ENCODE measurements at regions not wholly inside any gene's neighbourhood (a gene's known extent, or its start where the extent isn't known, plus 50 kb on each side); places are given as distances from the start of the nearest gene placed in this dataset.

GRCh38 chr1:194227161-194227560 lies 1040.7 kb upstream of the B3GALT2 start:
- H4K20me1 ChIP-seq (ENCODE audit: insufficient read depth, low read length, poor library complexity, severe bottlenecking) = no peaks in the 10 kb centered on the region
- no peaks in the 10 kb centered on the region; the same call in 1 of the 2 replicates for H3F3A ChIP-seq (ENCODE audit: low read depth)
- no peak overlapping the region for H2AFZ ChIP-seq (ENCODE audit: low read length)
- peaks cover 67% of the 10 kb centered on the region for H3K27me3 ChIP-seq (ENCODE audit: insufficient read depth, low read length, poor library complexity, severe bottlenecking)
- H3K9ac ChIP-seq (ENCODE audit: low read depth, low read length, poor library complexity, severe bottlenecking) = no peak overlapping the region
- H3K9me2 ChIP-seq (replicated peaks; ENCODE audit: low read depth, low read length) = no peaks in the 10 kb centered on the region
- H3K4me3 ChIP-seq (ENCODE audit: low read length, poor library complexity, severe bottlenecking) = no peak overlapping the region
- H3K9me3 ChIP-seq (ENCODE audit: insufficient read depth, low read depth, low read length) = no peaks in the 10 kb centered on the region
- H3K36me3 ChIP-seq (ENCODE audit: insufficient read depth, low read length) = no peaks in the 10 kb centered on the region
- H3K79me2 ChIP-seq (ENCODE audit: insufficient read depth, low read length) = no peaks in the 10 kb centered on the region
- H3K4me1 ChIP-seq (ENCODE audit: insufficient read depth, low read length, poor library complexity, severe bottlenecking) = peaks cover 5% of the 10 kb centered on the region
- H3K4me2 ChIP-seq (ENCODE audit: low read depth, low read length, poor library complexity, severe bottlenecking) = no peak overlapping the region
- TF ChIP-seq EZH2phosphoT487 (IDR thresholded peaks at IDR 0.05; ENCODE audit: borderline replicate concordance) (no peak), CTCF (conservative IDR thresholded peaks at IDR 0.05; ENCODE audit: low read length) (no peak)

- Histone ChIP-seq H3K4me2 (ENCODE audit: low read depth, low read length, poor library complexity, severe bottlenecking) (no peak overlapping the region), H3K9me3 (ENCODE audit: insufficient read depth, low read depth, low read length) (no peaks in the 10 kb centered on the region), H2AFZ (ENCODE audit: low read length) (no peak overlapping the region), H3K4me1 (ENCODE audit: insufficient read depth, low read length, poor library complexity, severe bottlenecking) (peaks cover 5% of the 10 kb centered on the region), H3K9me2 (replicated peaks; ENCODE audit: low read depth, low read length) (no peaks in the 10 kb centered on the region), H3K9ac (ENCODE audit: low read depth, low read length, poor library complexity, severe bottlenecking) (no peak overlapping the region), H4K20me1 (ENCODE audit: insufficient read depth, low read length, poor library complexity, severe bottlenecking) (no peaks in the 10 kb centered on the region), H3K27me3 (ENCODE audit: insufficient read depth, low read length, poor library complexity, severe bottlenecking) (peaks cover 81% of the 10 kb centered on the region), H3K36me3 (ENCODE audit: insufficient read depth, low read length) (no peaks in the 10 kb centered on the region), H3K4me3 (ENCODE audit: low read length, poor library complexity, severe bottlenecking) (no peak overlapping the region), H3K79me2 (ENCODE audit: insufficient read depth, low read length) (no peaks in the 10 kb centered on the region), H3F3A (ENCODE audit: low read depth) (no peaks in the 10 kb centered on the region; the same call in 1 of the 2 replicates)
- TF ChIP-seq EZH2phosphoT487 (IDR thresholded peaks at IDR 0.05; ENCODE audit: borderline replicate concordance) (peak; percentile 6; the same call in 1 of the 2 replicates), CTCF (conservative IDR thresholded peaks at IDR 0.05; ENCODE audit: low read length) (no peak)
Observed at GRCh38 chr1:194225821-194226220, 1039.4 kb upstream of the B3GALT2 start.

GRCh38 chr1:194223596-194223995 lies 1037.2 kb upstream of the B3GALT2 start:
- H2AFZ ChIP-seq (ENCODE audit: low read length) = no peak overlapping the region
- no peaks in the 10 kb centered on the region for H3K9me3 ChIP-seq (ENCODE audit: insufficient read depth, low read depth, low read length)
- no peak overlapping the region for H3K9ac ChIP-seq (ENCODE audit: low read depth, low read length, poor library complexity, severe bottlenecking)
- H3K79me2 ChIP-seq (ENCODE audit: insufficient read depth, low read length) = no peaks in the 10 kb centered on the region
- H3K4me3 ChIP-seq (ENCODE audit: low read length, poor library complexity, severe bottlenecking) = no peak overlapping the region
- H3K27me3 ChIP-seq (ENCODE audit: insufficient read depth, low read length, poor library complexity, severe bottlenecking) = peaks cover 70% of the 10 kb centered on the region
- no peaks in the 10 kb centered on the region; the same call in 1 of the 2 replicates for H3F3A ChIP-seq (ENCODE audit: low read depth)
- no peaks in the 10 kb centered on the region for H3K9me2 ChIP-seq (replicated peaks; ENCODE audit: low read depth, low read length)
- no peaks in the 10 kb centered on the region for H4K20me1 ChIP-seq (ENCODE audit: insufficient read depth, low read length, poor library complexity, severe bottlenecking)
- TF ChIP-seq EZH2phosphoT487 (IDR thresholded peaks at IDR 0.05; ENCODE audit: borderline replicate concordance) (no peak), CTCF (conservative IDR thresholded peaks at IDR 0.05; ENCODE audit: low read length) (no peak)
- peaks cover 5% of the 10 kb centered on the region for H3K4me1 ChIP-seq (ENCODE audit: insufficient read depth, low read length, poor library complexity, severe bottlenecking)
- H3K36me3 ChIP-seq (ENCODE audit: insufficient read depth, low read length) = no peaks in the 10 kb centered on the region
- no peak overlapping the region for H3K4me2 ChIP-seq (ENCODE audit: low read depth, low read length, poor library complexity, severe bottlenecking)

Measured in Loucy (cell line).